H1 (cell line): ENCODE measurements at regions not wholly inside any gene's neighbourhood (a gene's known extent, or its start where the extent isn't known, plus 50 kb on each side); places are given as distances from the start of the nearest gene placed in this dataset.

Source experiments
- CTCF ChIA-PET: fragments of 300-600 bp; sonication (Branson Sonifier 250); formaldehyde crosslinking; loops from one replicate; lab custom pipeline; 2021; ENCODE audit not compliant: partially characterized antibody; lab: Charles Lee
- POLR2A ChIA-PET: fragments of 300-600 bp; sonication (Branson Sonifier 250); formaldehyde crosslinking; loops from one replicate; lab custom pipeline; 2021; ENCODE audit warnings: inconsistent platforms; ENCODE audit not compliant: partially characterized antibody; lab: Charles Lee
- DNase-seq, 2 experiments: peaks; one replicate each; pipeline versions ENCODE4 v3.0.0 to v3.0.0-alpha.2; 2010 to 2022; ENCODE audit warnings: low spot score in 2 of 2, low read depth in 1 of 2, mixed read lengths in 1 of 2
- FAIRE-seq: peaks from 2 replicates; lab custom pipeline; 2011; peaks lifted over from hg19 to GRCh38; lab: Jason Lieb, UNC
- H2AFZ ChIP-seq: 2 replicates; pipeline ENCODE4 v1.8.1; 2012; ENCODE audit warnings: low read length, inconsistent platforms
- H2AK5ac ChIP-seq: 2 replicates; pipeline ENCODE4 v1.6.1; 2013; ENCODE audit warnings: low read depth, low read length
- H2BK120ac ChIP-seq: replicated peaks from 2 replicates; pipeline ENCODE3; 2013; ENCODE audit warnings: low read depth, low read length, inconsistent platforms
- H2BK12ac ChIP-seq: 2 replicates; pipeline ENCODE4 v1.6.1; 2013; ENCODE audit warnings: low read depth, low read length
- H2BK15ac ChIP-seq: 2 replicates; pipeline ENCODE4 v1.6.1; 2013; ENCODE audit warnings: low read length
- H2BK20ac ChIP-seq: 2 replicates; pipeline ENCODE4 v1.6.1; 2013; ENCODE audit warnings: low read length
- H2BK5ac ChIP-seq: 2 replicates; pipeline ENCODE4 v1.6.1; 2013; ENCODE audit warnings: low read depth, low read length
- H3K14ac ChIP-seq: 2 replicates; pipeline ENCODE4 v1.6.1; 2013; ENCODE audit warnings: inconsistent platforms; ENCODE audit not compliant: insufficient read length
- H3K18ac ChIP-seq: 2 replicates; pipeline ENCODE4 v1.6.1; 2013; ENCODE audit warnings: low read length; ENCODE audit errors: extremely low read depth
- H3K23ac ChIP-seq: 2 replicates; pipeline ENCODE4 v1.6.1; 2013; ENCODE audit warnings: inconsistent platforms; ENCODE audit not compliant: insufficient read length
- H3K23me2 ChIP-seq: 2 replicates; pipeline ENCODE4 v1.6.1; 2013; ENCODE audit warnings: low read depth, low read length
- H3K27ac ChIP-seq: 2 replicates; pipeline ENCODE4 v1.6.1; 2011; ENCODE audit warnings: low read depth, low read length, inconsistent platforms
- H3K27me3 ChIP-seq, 4 experiments: replicated peaks in 1 of 4; 1 replicate in 1 of 4; 2 replicates in 3 of 4; pipeline versions ENCODE4 v1.6.1 to v1.8.1; 2011 to 2013; ENCODE audit warnings: low read length in 3 of 4, mild to moderate bottlenecking in 3 of 4, inconsistent platforms in 2 of 4, mixed read lengths in 2 of 4, moderate library complexity in 1 of 4; ENCODE audit not compliant: control insufficient read depth in 3 of 4, insufficient read depth in 3 of 4; ENCODE audit errors: extremely low read depth in 1 of 4
- H3K36me3 ChIP-seq, 4 experiments: 2 replicates each; pipeline versions ENCODE4 v1.6.1 to v1.8.1; 2011 to 2013; ENCODE audit warnings: mild to moderate bottlenecking in 4 of 4, low read length in 3 of 4, moderate library complexity in 2 of 4, control low read depth in 1 of 4, inconsistent platforms in 1 of 4; ENCODE audit not compliant: insufficient read depth in 4 of 4, control insufficient read depth in 2 of 4
- H3K4ac ChIP-seq: replicated peaks from 2 replicates; pipeline ENCODE3; 2013; ENCODE audit warnings: low read length, low read depth, mixed read lengths, inconsistent platforms; ENCODE audit not compliant: insufficient read length
- H3K4me1 ChIP-seq, 4 experiments: replicated peaks in 1 of 4; 1 replicate in 1 of 4; 2 replicates in 3 of 4; pipeline versions ENCODE4 v1.6.1 to v1.8.1; 2011 to 2013; ENCODE audit warnings: low read length in 3 of 4, inconsistent platforms in 2 of 4, mixed read lengths in 1 of 4; ENCODE audit not compliant: insufficient read depth in 4 of 4, control insufficient read depth in 3 of 4
- H3K4me2 ChIP-seq, 2 experiments: 2 replicates each; pipeline versions ENCODE4 v1.6.1 to v1.8.1; 2011 to 2013; ENCODE audit warnings: low read depth in 2 of 2, low read length in 2 of 2, control low read depth in 1 of 2, inconsistent platforms in 1 of 2, mild to moderate bottlenecking in 1 of 2; ENCODE audit not compliant: insufficient read depth in 1 of 2
- H3K4me3 ChIP-seq, 4 experiments: fragments of 200-600, 300-600 bp in 1 of 4; sonication (generic), shearing (Covaris generic), sonication (Bioruptor Twin) in 1 of 4; 2 replicates each; pipeline versions ENCODE4 v1.5.1 to v1.8.1; 2011 to 2016; ENCODE audit warnings: low read length in 4 of 4, low read depth in 3 of 4, control low read depth in 2 of 4, inconsistent platforms in 2 of 4, mild to moderate bottlenecking in 2 of 4, mixed read lengths in 1 of 4, moderate library complexity in 1 of 4; ENCODE audit not compliant: insufficient read depth in 2 of 4; ENCODE audit errors: extremely low read depth in 1 of 4
- H3K56ac ChIP-seq: replicated peaks from 2 replicates; pipeline ENCODE3; 2013; ENCODE audit warnings: low read depth, mild to moderate bottlenecking, mixed read lengths, low read length, inconsistent platforms; ENCODE audit not compliant: insufficient read length
- H3K79me1 ChIP-seq: 2 replicates; pipeline ENCODE4 v1.6.1; 2013; ENCODE audit warnings: low read depth, low read length, control low read depth
- H3K79me2 ChIP-seq, 2 experiments: 2 replicates each; pipeline versions ENCODE4 v1.6.1 to v1.8.1; 2012 to 2013; ENCODE audit warnings: low read length in 2 of 2, mild to moderate bottlenecking in 2 of 2, inconsistent platforms in 1 of 2; ENCODE audit not compliant: insufficient read depth in 2 of 2, control insufficient read depth in 1 of 2
- H3K9ac ChIP-seq, 4 experiments: replicated peaks in 1 of 4; 1 replicate in 1 of 4; 2 replicates in 3 of 4; pipeline versions ENCODE4 v1.6.1 to v1.8.1; 2011 to 2013; ENCODE audit warnings: low read depth in 3 of 4, low read length in 3 of 4, control low read depth in 2 of 4, mild to moderate bottlenecking in 2 of 4, moderate library complexity in 2 of 4, inconsistent platforms in 1 of 4; ENCODE audit errors: extremely low read depth in 1 of 4
- H3K9me3 ChIP-seq, 2 experiments: 2 replicates each; pipeline versions ENCODE4 v1.6.1 to v1.8.1; 2012 to 2013; ENCODE audit warnings: mild to moderate bottlenecking in 2 of 2, moderate library complexity in 2 of 2, control low read depth in 1 of 2, inconsistent platforms in 1 of 2, low read depth in 1 of 2, low read length in 1 of 2, mixed read lengths in 1 of 2; ENCODE audit not compliant: insufficient read depth in 2 of 2
- H4K20me1 ChIP-seq, 2 experiments: replicated peaks in 1 of 2; 2 replicates each; pipeline versions ENCODE3 to v1.8.1; 2011 to 2013; ENCODE audit warnings: inconsistent platforms in 2 of 2, low read length in 2 of 2, mild to moderate bottlenecking in 1 of 2; ENCODE audit not compliant: insufficient read depth in 2 of 2, control insufficient read depth in 1 of 2
- H4K5ac ChIP-seq: 2 replicates; pipeline ENCODE4 v1.6.1; 2013; ENCODE audit warnings: low read length, low read depth, mixed read lengths, inconsistent platforms; ENCODE audit not compliant: insufficient read length
- H4K8ac ChIP-seq: 2 replicates; pipeline ENCODE4 v1.8.0; 2013; ENCODE audit warnings: mild to moderate bottlenecking, moderate library complexity, low read length, inconsistent platforms; ENCODE audit not compliant: insufficient read depth; ENCODE audit errors: extremely low read depth
- H4K91ac ChIP-seq: replicated peaks from 2 replicates; pipeline ENCODE3; 2013; ENCODE audit warnings: low read length, mixed read lengths, inconsistent platforms; ENCODE audit not compliant: insufficient read length
- CHD2 ChIP-seq: IDR thresholded peaks from 2 replicates; pipeline ENCODE4 v1.6.1; 2012; ENCODE audit warnings: low read length, improper control_type of control experiment
- EP300 ChIP-seq, 2 experiments: IDR thresholded peaks; 1 replicate in 1 of 2; 2 replicates in 1 of 2; pipeline ENCODE4 v1.6.1; 2011 to 2012; ENCODE audit warnings: low read depth in 2 of 2, low read length in 2 of 2, mild to moderate bottlenecking in 2 of 2, borderline replicate concordance in 1 of 2, inconsistent platforms in 1 of 2, moderate library complexity in 1 of 2
- POU5F1 ChIP-seq: IDR thresholded peaks from 2 replicates; pipeline ENCODE4 v1.6.1; 2011; ENCODE audit warnings: low read depth, mild to moderate bottlenecking, low read length, moderate library complexity
- WGBS, 2 experiments: shearing (Covaris generic) in 1 of 2; methylation state at CpG; one replicate each; pipeline versions ENCODE4 v1.1.6 to v1.1.7; 2013 to 2015; ENCODE audit warnings: low lambda C conversion rate in 2 of 2, mixed read lengths in 2 of 2, inconsistent platforms in 1 of 2, low coverage in 1 of 2, missing lambda C conversion rate in 1 of 2; ENCODE audit not compliant: insufficient replicate concordance in 2 of 2, insufficient coverage in 1 of 2, insufficient read length in 1 of 2; ENCODE audit errors: extremely low coverage in 1 of 2, missing lambda C conversion rate in 1 of 2; 5-methylcytosine and 5-hydroxymethylcytosine counted together

DNA sequence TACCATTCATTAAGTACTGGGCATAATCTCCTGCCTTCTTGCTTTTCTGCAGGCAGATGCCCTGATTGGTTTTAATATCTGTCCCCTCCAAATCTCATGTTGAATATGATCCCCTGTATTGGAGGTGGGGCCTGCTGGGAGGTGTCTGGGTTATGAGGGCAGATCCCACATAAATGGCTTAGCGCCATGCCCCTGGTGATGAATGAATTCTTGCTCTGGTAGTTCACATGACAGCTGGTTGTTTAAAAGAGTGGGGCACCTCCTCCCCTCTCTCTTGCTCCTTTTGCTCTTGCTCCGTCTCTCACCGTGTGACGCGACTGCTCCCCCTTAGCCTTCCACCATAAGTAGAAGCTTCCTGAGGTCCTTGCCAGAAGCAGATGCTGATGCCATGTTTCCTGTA lies 564.0 kb upstream of the BRINP1 start:
- ChIA-PET CTCF (interaction anchor here (2.6 kb wide), 1 partner anchor 14 kb away, joined by 7 read pairs; no protein-coding TSS in a partner anchor), POLR2A (no interaction called here)
- H2BK15ac ChIP-seq: no peak overlapping the region
- H3K4me3 ChIP-seq: no peak overlapping the region
- TF ChIP-seq EP300 (IDR thresholded peaks at IDR 0.05; ENCODE audit: borderline replicate concordance in 1 of 2, low read depth in 2 of 2, low read length in 2 of 2) (no peak), CHD2 (no peak), POU5F1 (no peak)
- H2BK12ac ChIP-seq: no peak overlapping the region
- DNase-seq (no peak), FAIRE-seq (no peak)
- H3K36me3 ChIP-seq: no peaks in the 10 kb centered on the region
- H3K79me1 ChIP-seq: no peaks in the 10 kb centered on the region
- no peak overlapping the region for H3K4me2 ChIP-seq
- no peak overlapping the region for H4K91ac ChIP-seq
- no peak overlapping the region for H2AFZ ChIP-seq
- H2BK20ac ChIP-seq: no peak overlapping the region
- H4K8ac ChIP-seq: no peak overlapping the region
- no peak overlapping the region for H3K14ac ChIP-seq
- H3K9ac ChIP-seq: no peak overlapping the region
- no peaks in the 10 kb centered on the region for H3K9me3 ChIP-seq
- no peak overlapping the region for H3K23ac ChIP-seq
- WGBS, 2 experiments: 98% methylated on average over 5 of the region's 5 CpGs; no CpG with 5 or more reads in 1 of the 2 experiments
- H3K27me3 ChIP-seq: no peaks in the 10 kb centered on the region
- H3K27ac ChIP-seq: no peak overlapping the region
- H3K79me2 ChIP-seq: no peaks in the 10 kb centered on the region
- no peaks in the 10 kb centered on the region for H4K20me1 ChIP-seq
- H2BK120ac ChIP-seq: no peak overlapping the region
- no peak overlapping the region for H4K5ac ChIP-seq
- H3K4me1 ChIP-seq: no peaks in the 10 kb centered on the region
- no peak overlapping the region for H2BK5ac ChIP-seq
- no peak overlapping the region for H3K18ac ChIP-seq
- H2AK5ac ChIP-seq: no peak overlapping the region
- H3K56ac ChIP-seq: no peak overlapping the region
- H3K4ac ChIP-seq: no peak overlapping the region
- H3K23me2 ChIP-seq: no peaks in the 10 kb centered on the region
